Nephron progenitor cell (in vitro differentiated cells): ENCODE measurements at regions not wholly inside any gene's neighbourhood (a gene's known extent, or its start where the extent isn't known, plus 50 kb on each side); places are given as distances from the start of the nearest gene placed in this dataset.

Source experiments
- DNase-seq: peaks from one replicate; pipeline ENCODE4 v3.0.0; 2021
- H3K27ac Mint-ChIP-seq: 2 replicates; pipeline ENCODE4 v1.8.0; 2021; ENCODE audit warnings: mild to moderate bottlenecking, moderate library complexity, mixed read lengths
- H3K27me3 Mint-ChIP-seq: 2 replicates; pipeline ENCODE4 v1.8.0; 2021; ENCODE audit warnings: mild to moderate bottlenecking, low read depth, mixed read lengths; ENCODE audit not compliant: poor library complexity
- H3K36me3 Mint-ChIP-seq: 2 replicates; pipeline ENCODE4 v1.8.0; 2021; ENCODE audit warnings: low read depth, mixed read lengths
- H3K4me1 Mint-ChIP-seq: 2 replicates; pipeline ENCODE4 v1.8.0; 2021; ENCODE audit warnings: mixed read lengths
- H3K4me3 Mint-ChIP-seq: 2 replicates; pipeline ENCODE4 v1.8.0; 2021; ENCODE audit warnings: mild to moderate bottlenecking, moderate library complexity, mixed read lengths
- H3K9me3 Mint-ChIP-seq: 2 replicates; pipeline ENCODE4 v1.8.0; 2021; ENCODE audit warnings: mild to moderate bottlenecking, moderate library complexity, mixed read lengths
- TF ChIP-seq, protein P1 (sequence below): fragments of 200-600 bp; sonication (generic); IDR thresholded peaks from 2 replicates; pipeline ENCODE4 v1.5.0; 2021; ENCODE audit warnings: antibody characterized with exemption

DNA sequence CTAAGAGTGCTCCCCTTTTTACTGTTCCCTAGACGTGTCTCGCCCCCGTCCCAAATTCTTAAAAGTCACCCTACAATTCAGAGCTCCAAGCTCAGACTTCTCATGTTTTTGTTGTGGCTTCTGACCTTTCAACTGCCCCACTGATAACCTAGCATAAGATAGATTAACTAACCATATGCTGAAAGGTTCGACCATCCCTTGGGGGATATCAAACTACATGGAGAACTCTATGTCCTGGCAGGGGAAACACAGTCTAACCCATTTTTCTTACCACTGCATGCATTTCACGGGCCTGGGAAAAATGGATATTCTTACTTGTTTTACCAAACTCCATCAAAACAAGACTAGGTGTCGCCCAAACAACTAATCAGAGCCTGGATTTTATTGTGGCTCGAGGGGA lies 236.4 kb upstream of the MID1 start:
- peak overlapping the region; percentile 92 for H3K27ac Mint-ChIP-seq
- H3K27me3 Mint-ChIP-seq: no peaks in the 10 kb centered on the region
- peaks cover 13% of the 10 kb centered on the region for H3K4me1 Mint-ChIP-seq
- H3K9me3 Mint-ChIP-seq: peaks cover 18% of the 10 kb centered on the region
- no peaks in the 10 kb centered on the region for H3K36me3 Mint-ChIP-seq
- H3K4me3 Mint-ChIP-seq: no peak overlapping the region
- TF ChIP-seq, protein P1, sequence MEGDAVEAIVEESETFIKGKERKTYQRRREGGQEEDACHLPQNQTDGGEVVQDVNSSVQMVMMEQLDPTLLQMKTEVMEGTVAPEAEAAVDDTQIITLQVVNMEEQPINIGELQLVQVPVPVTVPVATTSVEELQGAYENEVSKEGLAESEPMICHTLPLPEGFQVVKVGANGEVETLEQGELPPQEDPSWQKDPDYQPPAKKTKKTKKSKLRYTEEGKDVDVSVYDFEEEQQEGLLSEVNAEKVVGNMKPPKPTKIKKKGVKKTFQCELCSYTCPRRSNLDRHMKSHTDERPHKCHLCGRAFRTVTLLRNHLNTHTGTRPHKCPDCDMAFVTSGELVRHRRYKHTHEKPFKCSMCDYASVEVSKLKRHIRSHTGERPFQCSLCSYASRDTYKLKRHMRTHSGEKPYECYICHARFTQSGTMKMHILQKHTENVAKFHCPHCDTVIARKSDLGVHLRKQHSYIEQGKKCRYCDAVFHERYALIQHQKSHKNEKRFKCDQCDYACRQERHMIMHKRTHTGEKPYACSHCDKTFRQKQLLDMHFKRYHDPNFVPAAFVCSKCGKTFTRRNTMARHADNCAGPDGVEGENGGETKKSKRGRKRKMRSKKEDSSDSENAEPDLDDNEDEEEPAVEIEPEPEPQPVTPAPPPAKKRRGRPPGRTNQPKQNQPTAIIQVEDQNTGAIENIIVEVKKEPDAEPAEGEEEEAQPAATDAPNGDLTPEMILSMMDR: no peak
- DNase-seq: no peak

DNA sequence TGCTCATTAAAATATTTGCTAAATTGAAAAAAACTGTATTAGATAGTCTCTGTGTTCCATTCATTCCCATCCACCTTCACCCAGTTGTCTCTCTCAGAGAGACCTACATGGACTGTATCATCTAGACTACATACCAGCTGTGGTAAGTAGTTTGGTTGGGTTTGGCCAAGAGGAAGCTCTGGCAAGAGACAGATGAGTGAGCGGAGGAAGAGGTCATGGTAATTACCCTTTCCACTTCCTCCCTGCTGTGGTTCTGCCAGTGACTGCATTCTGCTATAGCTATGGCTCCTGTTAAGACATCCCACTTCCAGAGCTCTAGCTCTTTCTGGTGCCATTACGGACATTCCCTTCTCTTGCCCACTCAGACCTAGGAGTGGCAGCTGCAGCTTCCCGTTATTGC lies 239.0 kb upstream of the MID1 start:
- H3K36me3 Mint-ChIP-seq: no peaks in the 10 kb centered on the region

DNA sequence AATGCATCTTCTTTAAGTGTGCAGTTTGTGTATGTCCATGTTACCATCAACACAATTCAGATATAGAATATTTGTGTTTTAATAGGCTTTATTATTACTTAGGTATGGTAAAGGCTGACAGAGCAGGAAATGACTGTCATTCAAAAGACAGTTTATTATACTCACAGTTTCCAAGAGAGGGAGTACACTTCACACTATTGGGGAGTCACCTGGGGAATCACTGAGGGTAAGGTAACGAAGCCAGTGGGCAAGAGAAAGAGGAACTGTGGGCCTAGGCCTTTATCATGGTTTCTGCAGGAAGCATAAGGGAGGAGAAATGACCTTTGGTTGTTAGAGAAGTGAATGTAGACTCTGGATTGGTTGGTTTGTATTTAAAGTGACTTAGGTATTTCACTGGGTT lies 235.1 kb upstream of the HCCS start:
- H3K27me3 Mint-ChIP-seq: no peaks in the 10 kb centered on the region
- no peak overlapping the region for H3K4me3 Mint-ChIP-seq
- no peaks in the 10 kb centered on the region for H3K4me1 Mint-ChIP-seq
- H3K36me3 Mint-ChIP-seq: no peaks in the 10 kb centered on the region
- TF ChIP-seq, protein P1: no peak
- DNase-seq: no peak
- H3K27ac Mint-ChIP-seq: no peak overlapping the region
- peaks cover 33% of the 10 kb centered on the region for H3K9me3 Mint-ChIP-seq

More for the DNA sequence above, 239.0 kb upstream of the MID1 start:
- DNase-seq: no peak
- H3K27ac Mint-ChIP-seq: no peak overlapping the region
- H3K4me1 Mint-ChIP-seq: peaks cover 13% of the 10 kb centered on the region
- no peak overlapping the region for H3K4me3 Mint-ChIP-seq
- peaks cover 20% of the 10 kb centered on the region for H3K9me3 Mint-ChIP-seq
- TF ChIP-seq, protein P1: no peak
- no peaks in the 10 kb centered on the region for H3K27me3 Mint-ChIP-seq

DNA sequence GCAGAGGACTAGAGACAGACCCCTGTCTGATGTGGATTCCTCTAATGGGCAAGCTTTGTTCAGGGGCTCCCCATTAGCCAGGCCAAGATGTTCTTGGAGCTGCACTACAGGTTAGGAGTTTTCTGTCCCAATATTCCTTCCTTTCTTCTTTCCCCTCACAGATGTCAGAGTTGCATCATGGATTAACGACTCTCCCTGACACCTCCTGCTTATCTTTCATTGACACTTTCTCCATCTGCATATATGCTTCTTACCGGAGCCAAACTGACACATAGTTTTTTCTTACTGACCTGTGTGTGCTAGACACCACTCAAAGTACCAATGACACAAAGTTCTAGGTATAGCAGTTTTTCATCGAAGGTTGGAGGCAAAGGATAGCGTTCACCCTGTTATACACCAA lies 228.6 kb upstream of the HCCS start:
- peaks cover 11% of the 10 kb centered on the region for H3K9me3 Mint-ChIP-seq
- H3K4me3 Mint-ChIP-seq: no peak overlapping the region
- H3K4me1 Mint-ChIP-seq: peaks cover 10% of the 10 kb centered on the region
- H3K27me3 Mint-ChIP-seq: no peaks in the 10 kb centered on the region
- no peak overlapping the region for H3K27ac Mint-ChIP-seq
- H3K36me3 Mint-ChIP-seq: no peaks in the 10 kb centered on the region
- TF ChIP-seq, protein P1: no peak
- DNase-seq: no peak

DNA sequence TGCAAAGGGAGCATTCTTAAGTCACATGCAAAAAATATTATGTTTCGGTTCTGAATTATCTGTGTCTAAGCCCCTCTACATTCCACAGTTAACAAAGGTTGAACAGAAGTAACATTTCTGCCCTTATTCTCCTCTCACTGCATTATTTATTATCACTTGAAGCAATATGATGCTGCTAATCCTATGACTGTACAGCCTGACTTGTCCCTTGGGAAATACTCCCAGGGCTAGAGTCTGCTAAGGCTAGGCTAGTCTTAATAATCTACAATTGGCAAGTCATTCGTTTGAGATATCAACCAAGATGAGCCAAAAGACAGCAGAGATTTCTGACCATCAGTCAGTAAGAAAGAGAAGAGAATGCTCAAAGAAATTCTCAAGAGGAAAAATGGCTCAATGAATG lies 226.9 kb upstream of the HCCS start:
- no peak overlapping the region for H3K4me3 Mint-ChIP-seq

DNA sequence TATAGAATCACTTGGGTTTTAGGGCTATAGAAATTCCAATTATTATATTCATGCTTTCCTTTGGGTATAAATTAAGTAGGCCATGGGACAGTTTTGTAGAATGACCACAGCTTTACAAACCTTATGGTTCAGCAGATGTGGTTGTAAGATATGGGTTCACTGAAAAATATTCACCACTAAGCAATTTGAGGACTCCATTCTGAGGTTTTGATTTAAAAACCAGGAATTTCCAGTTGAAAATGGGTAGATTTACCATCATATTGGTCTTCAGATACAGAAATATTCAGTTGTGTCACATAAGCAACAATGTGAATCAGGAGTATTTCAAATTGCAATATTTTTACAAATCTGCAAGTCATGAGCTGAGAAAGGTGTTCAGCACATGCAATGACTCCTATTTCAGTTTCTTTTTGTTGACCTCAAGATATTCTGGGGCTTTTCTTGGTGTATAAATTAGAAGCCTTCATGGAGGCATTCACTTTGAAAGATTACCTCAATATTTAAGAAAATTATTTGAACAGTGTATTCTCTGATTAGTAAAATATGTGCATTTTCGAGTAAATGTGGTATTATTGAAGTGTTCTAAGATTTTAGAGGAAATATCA lies 218.4 kb upstream of the HCCS start:
- H3K9me3 Mint-ChIP-seq: peaks cover 23% of the 10 kb centered on the region
- H3K4me1 Mint-ChIP-seq: no peaks in the 10 kb centered on the region
- no peak for DNase-seq
- H3K27ac Mint-ChIP-seq: no peak overlapping the region
- H3K36me3 Mint-ChIP-seq: no peaks in the 10 kb centered on the region
- TF ChIP-seq, protein P1: no peak
- H3K27me3 Mint-ChIP-seq: no peaks in the 10 kb centered on the region
- H3K4me3 Mint-ChIP-seq: no peak overlapping the region

More for the DNA sequence above, 226.9 kb upstream of the HCCS start:
- Mint-ChIP-seq H3K27me3 (no peaks in the 10 kb centered on the region), H3K36me3 (no peaks in the 10 kb centered on the region), H3K9me3 (peaks cover 11% of the 10 kb centered on the region), H3K27ac (no peak overlapping the region), H3K4me1 (peaks cover 10% of the 10 kb centered on the region)
- no peak for DNase-seq
- TF ChIP-seq, protein P1: no peak
